GM06990 (cell line): ENCODE measurements at regions not wholly inside any gene's neighbourhood (a gene's known extent, or its start where the extent isn't known, plus 50 kb on each side); places are given as distances from the start of the nearest gene placed in this dataset.

ENCODE experiments used
- DNase-seq: peaks from one replicate; pipeline ENCODE4 v3.0.0-alpha.2; 2011; ENCODE audit not compliant: insufficient read length; ENCODE audit errors: extremely low read depth
- H3K27me3 ChIP-seq: replicated peaks from 2 replicates; pipeline ENCODE4 v1.6.0; 2011; ENCODE audit warnings: low read length; ENCODE audit not compliant: control insufficient read depth, insufficient read depth
- H3K36me3 ChIP-seq: 2 replicates; pipeline ENCODE4 v1.5.1; 2011; ENCODE audit warnings: low read length; ENCODE audit not compliant: control insufficient read depth, insufficient read depth
- H3K4me3 ChIP-seq: replicated peaks from 2 replicates; pipeline ENCODE4 v1.5.1; 2011; ENCODE audit warnings: low read depth, mild to moderate bottlenecking, control low read depth, low read length
- TF ChIP-seq, protein P1 (sequence below): IDR thresholded peaks from 2 replicates; pipeline ENCODE4 v1.5.1; 2011; ENCODE audit warnings: low read length, control low read depth, mild to moderate bottlenecking, inconsistent platforms; ENCODE audit not compliant: insufficient read depth, poor library complexity, severe bottlenecking

DNA sequence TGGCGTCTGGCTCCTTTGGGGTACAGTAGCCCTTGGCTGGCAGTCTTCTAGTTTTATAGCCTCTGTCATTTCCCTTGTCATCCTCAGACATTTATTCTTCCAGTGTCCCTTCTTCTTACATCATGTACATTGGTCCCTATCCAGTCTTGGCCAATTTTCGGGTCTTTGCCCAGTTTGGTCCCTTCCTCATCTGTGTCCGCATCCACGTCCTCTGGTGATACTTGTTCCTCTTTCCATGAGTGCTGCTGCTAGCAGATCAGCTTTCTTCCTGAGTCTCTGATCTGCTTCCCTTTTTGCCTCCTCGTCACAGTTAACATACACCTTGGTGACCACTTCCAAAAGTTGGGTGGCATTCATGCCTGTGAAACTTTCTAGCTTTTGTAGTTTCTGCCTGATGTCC, 86.2 kb upstream of the GPR6 start:
- Histone ChIP-seq H3K27me3 (no peaks in the 10 kb centered on the region; the same call in 1 of the 2 replicates), H3K36me3 (no peaks in the 10 kb centered on the region), H3K4me3 (no peak overlapping the region)
- TF ChIP-seq, protein P1, sequence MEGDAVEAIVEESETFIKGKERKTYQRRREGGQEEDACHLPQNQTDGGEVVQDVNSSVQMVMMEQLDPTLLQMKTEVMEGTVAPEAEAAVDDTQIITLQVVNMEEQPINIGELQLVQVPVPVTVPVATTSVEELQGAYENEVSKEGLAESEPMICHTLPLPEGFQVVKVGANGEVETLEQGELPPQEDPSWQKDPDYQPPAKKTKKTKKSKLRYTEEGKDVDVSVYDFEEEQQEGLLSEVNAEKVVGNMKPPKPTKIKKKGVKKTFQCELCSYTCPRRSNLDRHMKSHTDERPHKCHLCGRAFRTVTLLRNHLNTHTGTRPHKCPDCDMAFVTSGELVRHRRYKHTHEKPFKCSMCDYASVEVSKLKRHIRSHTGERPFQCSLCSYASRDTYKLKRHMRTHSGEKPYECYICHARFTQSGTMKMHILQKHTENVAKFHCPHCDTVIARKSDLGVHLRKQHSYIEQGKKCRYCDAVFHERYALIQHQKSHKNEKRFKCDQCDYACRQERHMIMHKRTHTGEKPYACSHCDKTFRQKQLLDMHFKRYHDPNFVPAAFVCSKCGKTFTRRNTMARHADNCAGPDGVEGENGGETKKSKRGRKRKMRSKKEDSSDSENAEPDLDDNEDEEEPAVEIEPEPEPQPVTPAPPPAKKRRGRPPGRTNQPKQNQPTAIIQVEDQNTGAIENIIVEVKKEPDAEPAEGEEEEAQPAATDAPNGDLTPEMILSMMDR = no peak
- no peak for DNase-seq

GRCh38 chr6:109892451-109893435, 85.4 kb upstream of the GPR6 start:
- TF ChIP-seq, protein P1 = no peak
- no peak for DNase-seq
- H3K4me3 ChIP-seq = no peak overlapping the region
- H3K36me3 ChIP-seq = no peaks in the 10 kb centered on the region
- no peaks in the 10 kb centered on the region for H3K27me3 ChIP-seq

DNA sequence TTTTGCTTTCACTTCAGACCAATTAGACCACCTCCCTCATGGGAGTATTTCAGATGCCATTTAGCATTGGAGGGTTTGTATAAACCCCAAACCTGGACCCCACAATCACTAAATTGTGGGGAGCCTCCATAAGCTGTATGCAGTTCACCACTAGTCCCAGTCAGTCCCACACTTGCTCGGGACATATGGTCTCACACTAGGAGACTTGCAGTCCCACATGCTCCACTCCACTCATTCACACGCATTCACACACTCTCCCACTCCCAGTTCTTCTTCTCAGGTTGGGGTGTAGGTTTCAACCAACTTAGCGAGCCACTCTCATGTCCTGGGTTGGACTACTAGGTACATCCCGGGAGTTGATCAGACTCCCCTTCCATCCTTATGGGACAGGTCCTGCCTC, 84.5 kb upstream of the GPR6 start:
- Histone ChIP-seq H3K27me3 (no peaks in the 10 kb centered on the region), H3K36me3 (no peaks in the 10 kb centered on the region), H3K4me3 (no peak overlapping the region)
- no peak for DNase-seq
- TF ChIP-seq, protein P1 = no peak

DNA sequence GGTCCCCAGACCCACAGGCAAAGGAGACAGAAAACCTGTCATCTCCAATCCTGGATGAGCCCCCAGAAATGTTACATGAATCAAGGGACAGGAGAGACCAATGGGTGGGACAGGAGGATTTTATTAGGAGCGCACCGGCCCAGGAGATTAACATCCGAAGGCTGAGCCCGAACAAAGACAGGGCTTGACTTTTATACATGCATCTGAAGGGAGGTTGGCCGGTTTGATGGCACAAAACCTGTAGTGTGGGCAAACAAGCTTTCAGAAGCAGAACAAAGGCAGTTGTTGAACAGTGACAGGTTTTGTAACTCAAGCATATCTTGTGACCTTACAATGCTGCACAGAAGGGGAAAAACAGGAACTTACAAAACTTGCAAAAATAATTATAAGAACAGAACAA, 83.9 kb upstream of the GPR6 start:
- TF ChIP-seq, protein P1 = no peak
- DNase-seq = peak; percentile 12
- no peak overlapping the region for H3K4me3 ChIP-seq
- H3K27me3 ChIP-seq = no peaks in the 10 kb centered on the region
- no peaks in the 10 kb centered on the region for H3K36me3 ChIP-seq

GRCh38 chr6:109896341-109896740, 81.8 kb upstream of the GPR6 start:
- Histone ChIP-seq H3K27me3 (no peaks in the 10 kb centered on the region), H3K4me3 (no peak overlapping the region), H3K36me3 (no peaks in the 10 kb centered on the region)
- DNase-seq = no peak
- TF ChIP-seq, protein P1 = no peak
